ENCODE measurements at regions not wholly inside any gene's neighbourhood (a gene's known extent, or its start where the extent isn't known, plus 50 kb on each side); places are given as distances from the start of the nearest gene placed in this dataset.

DNA sequence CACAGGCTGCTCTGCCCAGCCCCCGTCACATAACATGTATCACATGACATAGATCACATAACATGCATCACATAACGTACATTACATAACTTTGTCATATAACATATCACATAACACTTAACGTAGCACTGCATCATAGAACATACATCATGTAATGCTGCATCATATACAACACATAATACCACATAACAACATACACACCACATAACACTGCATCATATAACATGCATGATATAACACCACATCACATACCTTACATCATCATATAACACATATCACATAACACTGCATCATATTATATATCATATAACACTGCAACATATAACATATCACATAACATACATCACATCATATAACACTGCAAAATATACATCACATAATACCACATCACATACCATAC is 83.8 kb downstream of the AXIN2 start:
- peaks cover 8% of the 10 kb centered on the region for H3K4me1 ChIP-seq (ENCODE audit: control insufficient read depth, insufficient read depth, low read length, poor library complexity, severe bottlenecking)
- no peaks in the 10 kb centered on the region for H3K36me3 ChIP-seq (ENCODE audit: control insufficient read depth, insufficient read depth, low read length)
- WGBS, 2 experiments (ENCODE audit: insufficient coverage in 2 of 2), result 85 to 93% methylated on average over 3 of the region's 3 CpGs
- H3K27ac ChIP-seq (ENCODE audit: low read depth, low read length, severe bottlenecking), result no peak overlapping the region
- no peak overlapping the region for H3K4me3 ChIP-seq (ENCODE audit: extremely low read depth, insufficient read depth, low read length, poor library complexity, severe bottlenecking)
- no peaks in the 10 kb centered on the region for H3K9me3 ChIP-seq (ENCODE audit: control insufficient read depth, low read length)

- H3K9me3 ChIP-seq (ENCODE audit: control insufficient read depth, low read length), result no peaks in the 10 kb centered on the region
- WGBS, 2 experiments (ENCODE audit: insufficient coverage in 2 of 2), result 86 to 100% methylated on average over 2 of the region's 2 CpGs
- H3K27ac ChIP-seq (ENCODE audit: low read depth, low read length, severe bottlenecking), result no peak overlapping the region
- H3K4me1 ChIP-seq (ENCODE audit: control insufficient read depth, insufficient read depth, low read length, poor library complexity, severe bottlenecking), result peaks cover 8% of the 10 kb centered on the region
- H3K36me3 ChIP-seq (ENCODE audit: control insufficient read depth, insufficient read depth, low read length), result no peaks in the 10 kb centered on the region
- H3K4me3 ChIP-seq (ENCODE audit: extremely low read depth, insufficient read depth, low read length, poor library complexity, severe bottlenecking), result no peak overlapping the region
Observed at GRCh38 chr17:65474660-65475059, 86.8 kb downstream of the AXIN2 start.

- Histone ChIP-seq H3K9me3 (ENCODE audit: control insufficient read depth, low read length) (no peaks in the 10 kb centered on the region), H3K27ac (ENCODE audit: low read depth, low read length, severe bottlenecking) (no peak overlapping the region), H3K4me1 (ENCODE audit: control insufficient read depth, insufficient read depth, low read length, poor library complexity, severe bottlenecking) (peaks cover 8% of the 10 kb centered on the region), H3K4me3 (ENCODE audit: extremely low read depth, insufficient read depth, low read length, poor library complexity, severe bottlenecking) (no peak overlapping the region), H3K36me3 (ENCODE audit: control insufficient read depth, insufficient read depth, low read length) (no peaks in the 10 kb centered on the region)
Observed at GRCh38 chr17:65473985-65474384, 87.5 kb downstream of the AXIN2 start.

GRCh38 chr17:65473363-65473762 is 88.1 kb downstream of the AXIN2 start:
- 91 to 100% methylated on average over 2 to 5 of the region's 6 CpGs for WGBS, 2 experiments (ENCODE audit: insufficient coverage in 2 of 2)
- Histone ChIP-seq H3K9me3 (ENCODE audit: control insufficient read depth, low read length) (no peaks in the 10 kb centered on the region), H3K4me3 (ENCODE audit: extremely low read depth, insufficient read depth, low read length, poor library complexity, severe bottlenecking) (no peak overlapping the region), H3K27ac (ENCODE audit: low read depth, low read length, severe bottlenecking) (peak overlapping the region; percentile 49), H3K4me1 (ENCODE audit: control insufficient read depth, insufficient read depth, low read length, poor library complexity, severe bottlenecking) (peaks cover 8% of the 10 kb centered on the region), H3K36me3 (ENCODE audit: control insufficient read depth, insufficient read depth, low read length) (no peaks in the 10 kb centered on the region)

DNA sequence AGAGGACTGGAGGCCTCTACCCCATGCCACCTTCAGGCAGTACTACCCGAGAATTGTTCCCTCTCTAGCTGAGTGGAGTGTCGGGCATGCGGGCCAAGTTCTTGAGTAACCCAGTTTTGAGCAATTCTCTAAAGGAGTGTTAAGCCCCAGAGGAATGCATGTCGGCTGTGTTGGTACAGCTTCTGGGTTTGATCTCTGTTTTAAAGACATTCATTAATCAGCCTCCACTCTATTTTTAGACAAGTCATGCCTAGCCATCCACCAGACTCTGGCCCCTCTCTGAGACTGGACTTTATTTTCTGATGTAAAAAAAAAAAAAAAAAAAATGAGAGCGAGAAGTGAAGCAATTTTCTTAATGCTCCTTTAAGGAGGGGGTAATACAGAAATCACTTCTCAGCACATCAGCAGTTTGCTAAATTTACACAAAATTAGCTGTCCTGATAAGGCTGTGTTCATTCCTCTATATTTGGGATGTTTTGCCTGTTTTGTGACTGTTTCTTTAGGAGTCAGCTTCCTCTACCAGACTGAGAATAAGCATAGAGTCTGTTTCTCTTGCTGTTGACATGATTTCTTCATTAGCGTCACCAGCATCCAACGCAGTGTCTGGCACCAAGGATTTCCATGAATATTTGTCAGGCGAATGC is 88.7 kb downstream of the AXIN2 start:
- WGBS, 2 experiments (ENCODE audit: insufficient coverage in 2 of 2), result 89 to 90% methylated on average over 5 of the region's 8 CpGs
- no peak overlapping the region for H3K4me3 ChIP-seq (ENCODE audit: extremely low read depth, insufficient read depth, low read length, poor library complexity, severe bottlenecking)
- H3K27ac ChIP-seq (ENCODE audit: low read depth, low read length, severe bottlenecking), result peak overlapping the region; percentile 49
- no peaks in the 10 kb centered on the region for H3K36me3 ChIP-seq (ENCODE audit: control insufficient read depth, insufficient read depth, low read length)
- H3K4me1 ChIP-seq (ENCODE audit: control insufficient read depth, insufficient read depth, low read length, poor library complexity, severe bottlenecking), result peaks cover 8% of the 10 kb centered on the region
- no peaks in the 10 kb centered on the region for H3K9me3 ChIP-seq (ENCODE audit: control insufficient read depth, low read length)

- no peaks in the 10 kb centered on the region for H3K36me3 ChIP-seq (ENCODE audit: control insufficient read depth, insufficient read depth, low read length)
- peaks cover 8% of the 10 kb centered on the region for H3K4me1 ChIP-seq (ENCODE audit: control insufficient read depth, insufficient read depth, low read length, poor library complexity, severe bottlenecking)
- no peak overlapping the region for H3K27ac ChIP-seq (ENCODE audit: low read depth, low read length, severe bottlenecking)
- H3K9me3 ChIP-seq (ENCODE audit: control insufficient read depth, low read length), result no peaks in the 10 kb centered on the region
- WGBS, 2 experiments (ENCODE audit: insufficient coverage in 2 of 2), result 70 to 100% methylated on average over 1 to 2 of the region's 4 CpGs
- H3K4me3 ChIP-seq (ENCODE audit: extremely low read depth, insufficient read depth, low read length, poor library complexity, severe bottlenecking), result no peak overlapping the region
Observed at GRCh38 chr17:65470783-65471182, 90.7 kb downstream of the AXIN2 start.

DNA sequence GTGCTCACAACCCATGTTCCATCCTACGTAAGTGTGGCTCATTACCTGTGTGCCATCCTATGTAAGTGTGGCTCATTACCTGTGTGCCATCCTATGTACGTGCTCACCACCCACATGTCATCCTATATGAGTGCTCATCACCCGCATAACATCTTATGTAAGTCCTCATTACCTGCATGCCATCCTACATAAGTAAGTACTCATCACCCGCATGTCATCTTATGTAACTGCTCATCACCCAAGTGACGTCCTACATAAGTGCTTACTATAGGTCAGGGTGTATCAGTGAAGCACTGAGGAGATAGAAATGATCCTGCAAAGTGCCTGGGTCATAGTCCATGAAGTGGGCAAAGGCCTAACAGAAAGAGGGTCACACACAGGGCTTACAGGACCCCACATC is 93.1 kb downstream of the AXIN2 start:
- Histone ChIP-seq H3K4me3 (ENCODE audit: extremely low read depth, insufficient read depth, low read length, poor library complexity, severe bottlenecking) (no peak overlapping the region), H3K27ac (ENCODE audit: low read depth, low read length, severe bottlenecking) (no peak overlapping the region), H3K9me3 (ENCODE audit: control insufficient read depth, low read length) (no peaks in the 10 kb centered on the region), H3K4me1 (ENCODE audit: control insufficient read depth, insufficient read depth, low read length, poor library complexity, severe bottlenecking) (peaks cover 5% of the 10 kb centered on the region), H3K36me3 (ENCODE audit: control insufficient read depth, insufficient read depth, low read length) (no peaks in the 10 kb centered on the region)
- WGBS, 2 experiments (ENCODE audit: insufficient coverage in 2 of 2), result 95 to 96% methylated on average over 4 to 5 of the region's 5 CpGs

DNA sequence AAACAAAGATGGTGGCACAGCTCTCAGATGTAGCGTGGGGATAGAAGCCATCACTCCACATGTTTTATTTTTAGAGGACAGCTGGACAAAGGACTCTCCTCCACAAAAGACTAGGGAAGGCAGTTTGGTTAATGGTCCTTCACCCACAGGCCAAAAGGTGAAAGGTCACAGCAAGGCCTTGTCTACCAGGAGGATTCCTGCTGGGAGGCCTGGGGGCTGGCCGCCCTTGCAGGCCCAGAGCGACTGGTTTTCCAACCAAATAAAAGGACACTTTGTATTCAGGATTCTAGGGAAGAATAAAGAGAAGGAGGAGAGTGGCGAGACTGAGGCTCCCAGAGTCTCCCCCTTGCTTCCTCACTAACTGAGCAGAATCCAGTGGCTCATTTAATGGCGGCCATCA is 94.3 kb downstream of the AXIN2 start:
- H3K4me1 ChIP-seq (ENCODE audit: control insufficient read depth, insufficient read depth, low read length, poor library complexity, severe bottlenecking), result no peaks in the 10 kb centered on the region
- no peaks in the 10 kb centered on the region for H3K36me3 ChIP-seq (ENCODE audit: control insufficient read depth, insufficient read depth, low read length)
- H3K4me3 ChIP-seq (ENCODE audit: extremely low read depth, insufficient read depth, low read length, poor library complexity, severe bottlenecking), result no peak overlapping the region
- H3K27ac ChIP-seq (ENCODE audit: low read depth, low read length, severe bottlenecking), result no peak overlapping the region
- no peaks in the 10 kb centered on the region for H3K9me3 ChIP-seq (ENCODE audit: control insufficient read depth, low read length)
- WGBS, 2 experiments (ENCODE audit: insufficient coverage in 2 of 2), result 64 to 71% methylated on average over 1 to 3 of the region's 5 CpGs

DNA sequence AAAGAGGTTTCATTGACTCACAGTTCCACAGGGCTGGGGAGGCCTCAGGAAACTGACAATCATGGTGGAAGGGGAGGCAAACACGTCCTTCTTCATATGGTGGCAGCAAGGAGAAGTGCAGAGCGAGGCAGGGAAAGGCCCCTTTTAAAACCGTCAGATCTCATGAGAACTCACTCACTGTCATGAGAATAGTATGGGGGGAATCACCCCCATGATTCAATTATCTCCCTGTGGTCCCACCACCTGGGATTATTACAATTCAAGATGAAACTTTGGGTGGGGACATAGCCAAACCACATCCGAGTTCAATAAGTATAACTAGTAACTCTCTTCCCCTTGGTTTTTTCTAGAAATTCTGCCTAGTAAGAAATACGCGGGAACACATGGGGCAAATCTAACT is 94.9 kb downstream of the AXIN2 start:
- no peaks in the 10 kb centered on the region for H3K4me1 ChIP-seq (ENCODE audit: control insufficient read depth, insufficient read depth, low read length, poor library complexity, severe bottlenecking)
- H3K27ac ChIP-seq (ENCODE audit: low read depth, low read length, severe bottlenecking), result no peak overlapping the region
- H3K36me3 ChIP-seq (ENCODE audit: control insufficient read depth, insufficient read depth, low read length), result no peaks in the 10 kb centered on the region
- 88 to 93% methylated on average over 2 to 4 of the region's 6 CpGs for WGBS, 2 experiments (ENCODE audit: insufficient coverage in 2 of 2)
- H3K4me3 ChIP-seq (ENCODE audit: extremely low read depth, insufficient read depth, low read length, poor library complexity, severe bottlenecking), result no peak overlapping the region
- no peaks in the 10 kb centered on the region for H3K9me3 ChIP-seq (ENCODE audit: control insufficient read depth, low read length)

GRCh38 chr17:65463242-65463641 is 98.2 kb downstream of the AXIN2 start:
- 90 to 95% methylated on average over 7 to 9 of the region's 9 CpGs for WGBS, 2 experiments (ENCODE audit: insufficient coverage in 2 of 2)
- Histone ChIP-seq H3K9me3 (ENCODE audit: control insufficient read depth, low read length) (no peaks in the 10 kb centered on the region), H3K4me3 (ENCODE audit: extremely low read depth, insufficient read depth, low read length, poor library complexity, severe bottlenecking) (no peak overlapping the region), H3K36me3 (ENCODE audit: control insufficient read depth, insufficient read depth, low read length) (no peaks in the 10 kb centered on the region), H3K27ac (ENCODE audit: low read depth, low read length, severe bottlenecking) (no peak overlapping the region), H3K4me1 (ENCODE audit: control insufficient read depth, insufficient read depth, low read length, poor library complexity, severe bottlenecking) (peaks cover 10% of the 10 kb centered on the region)

DNA sequence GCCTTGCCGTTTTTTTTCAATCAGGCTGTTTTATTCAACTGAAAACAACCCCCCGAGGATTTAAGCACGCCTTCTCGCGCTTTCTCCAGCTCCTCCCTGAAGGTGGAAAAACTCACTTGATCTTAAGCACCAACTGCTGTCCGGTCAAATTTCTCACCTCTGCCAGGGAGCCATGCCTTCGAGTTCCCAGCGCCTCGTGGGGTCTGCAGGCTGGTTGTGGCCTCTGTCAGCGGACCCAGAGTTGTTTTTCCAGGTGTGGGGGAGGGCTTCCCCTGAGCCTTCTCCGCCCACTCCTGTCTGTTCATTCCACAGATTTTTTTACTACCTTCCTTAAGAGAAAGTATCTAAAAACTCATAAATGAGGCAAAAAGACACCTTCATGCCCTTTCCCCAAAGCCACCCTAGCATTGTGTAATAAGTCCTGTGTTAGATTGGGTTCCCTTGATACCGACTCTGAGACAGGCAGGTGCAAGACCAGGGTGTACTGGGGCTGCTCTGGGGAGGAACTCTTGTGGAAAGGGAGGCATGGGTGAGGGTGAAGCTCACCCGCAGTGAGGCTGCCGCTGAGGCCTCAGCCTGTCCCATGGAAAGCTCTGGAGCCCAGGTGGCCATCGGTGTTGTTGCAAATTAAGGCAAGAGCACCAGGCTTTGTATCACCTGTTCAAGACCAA is 101.6 kb downstream of the AXIN2 start:
- 48 to 64% methylated on average over 9 to 11 of the region's 15 CpGs for WGBS, 2 experiments (ENCODE audit: insufficient coverage in 2 of 2)
- Histone ChIP-seq H3K4me3 (ENCODE audit: extremely low read depth, insufficient read depth, low read length, poor library complexity, severe bottlenecking) (no peak overlapping the region), H3K4me1 (ENCODE audit: control insufficient read depth, insufficient read depth, low read length, poor library complexity, severe bottlenecking) (peaks cover 10% of the 10 kb centered on the region), H3K9me3 (ENCODE audit: control insufficient read depth, low read length) (no peaks in the 10 kb centered on the region), H3K27ac (ENCODE audit: low read depth, low read length, severe bottlenecking) (no peak overlapping the region), H3K36me3 (ENCODE audit: control insufficient read depth, insufficient read depth, low read length) (no peaks in the 10 kb centered on the region)

Measured in mesodermal cell (in vitro differentiated cells).